ENCODE measurements at regions not wholly inside any gene's neighbourhood (a gene's known extent, or its start where the extent isn't known, plus 50 kb on each side); places are given as distances from the start of the nearest gene placed in this dataset.

GRCh38 chr3:146948186-146948585, 343.0 kb upstream of the PLSCR5 start:
- Histone ChIP-seq H3K27me3 (ENCODE audit: insufficient read depth, low read length) (no peaks in the 10 kb centered on the region), H3K9ac (ENCODE audit: low read length) (no peak overlapping the region), H3K4me1 (ENCODE audit: insufficient read depth, low read length) (peaks cover under 1% of the 10 kb centered on the region), H3K79me2 (ENCODE audit: insufficient read depth, low read length) (no peaks in the 10 kb centered on the region), H3K9me3 (ENCODE audit: insufficient read depth, low read depth, low read length) (no peaks in the 10 kb centered on the region), H3K4me3 (ENCODE audit: insufficient read depth, low read depth, low read length) (no peak overlapping the region), H3K36me3 (ENCODE audit: insufficient read depth, low read length) (no peaks in the 10 kb centered on the region), H4K20me1 (ENCODE audit: insufficient read depth, low read length) (no peaks in the 10 kb centered on the region), H3K27ac (ENCODE audit: low read depth, low read length) (no peak overlapping the region), H3K4me2 (ENCODE audit: low read length) (no peak overlapping the region), H2AFZ (ENCODE audit: low read depth, low read length) (no peak overlapping the region)
- H3K4me1 Mint-ChIP-seq (ENCODE audit: low read depth, unreplicated experiment) = no peaks in the 10 kb centered on the region
- FAIRE-seq (no peak), DNase-seq (ENCODE audit: low read depth) (no peak)
- H3K4me3 Mint-ChIP-seq (ENCODE audit: unreplicated experiment) = no peak overlapping the region
- TF ChIP-seq EZH2 (IDR thresholded peaks at IDR 0.05; ENCODE audit: insufficient read depth, low read length) = no peak
- no peak for TF ChIP-seq CTCF (IDR thresholded peaks at IDR 0.05; ENCODE audit: insufficient read depth, low read depth, low read length)
- no peaks in the 10 kb centered on the region for H3K36me3 Mint-ChIP-seq (ENCODE audit: low read depth, unreplicated experiment)
- peaks cover 5% of the 10 kb centered on the region for H3K9me3 Mint-ChIP-seq (ENCODE audit: unreplicated experiment)
- H3K27ac Mint-ChIP-seq (ENCODE audit: unreplicated experiment) = no peak overlapping the region
- no peaks in the 10 kb centered on the region for H3K27me3 Mint-ChIP-seq (ENCODE audit: low read depth, unreplicated experiment)

- no peaks in the 10 kb centered on the region for H3K9me3 Mint-ChIP-seq (ENCODE audit: unreplicated experiment)
- H2AFZ ChIP-seq (ENCODE audit: low read depth, low read length) = no peak overlapping the region
- H3K36me3 ChIP-seq (ENCODE audit: insufficient read depth, low read length) = no peaks in the 10 kb centered on the region
- H3K4me1 ChIP-seq (ENCODE audit: insufficient read depth, low read length) = no peaks in the 10 kb centered on the region
- H3K36me3 Mint-ChIP-seq (ENCODE audit: low read depth, unreplicated experiment) = no peaks in the 10 kb centered on the region
- no peaks in the 10 kb centered on the region for H3K27me3 Mint-ChIP-seq (ENCODE audit: low read depth, unreplicated experiment)
- no peak overlapping the region for H3K27ac ChIP-seq (ENCODE audit: low read depth, low read length)
- no peaks in the 10 kb centered on the region for H3K4me1 Mint-ChIP-seq (ENCODE audit: low read depth, unreplicated experiment)
- no peaks in the 10 kb centered on the region for H3K27me3 ChIP-seq (ENCODE audit: insufficient read depth, low read length)
- no peak for FAIRE-seq
- no peak overlapping the region for H3K27ac Mint-ChIP-seq (ENCODE audit: unreplicated experiment)
- H3K4me2 ChIP-seq (ENCODE audit: low read length) = no peak overlapping the region
- H3K9me3 ChIP-seq (ENCODE audit: insufficient read depth, low read depth, low read length) = no peaks in the 10 kb centered on the region
- no peak overlapping the region for H3K4me3 ChIP-seq (ENCODE audit: insufficient read depth, low read depth, low read length)
- DNase-seq (ENCODE audit: low read depth) = peak; percentile 35
- TF ChIP-seq EZH2 (IDR thresholded peaks at IDR 0.05; ENCODE audit: insufficient read depth, low read length) (no peak), CTCF (IDR thresholded peaks at IDR 0.05; ENCODE audit: insufficient read depth, low read depth, low read length) (no peak)
- H3K79me2 ChIP-seq (ENCODE audit: insufficient read depth, low read length) = no peaks in the 10 kb centered on the region
- no peaks in the 10 kb centered on the region for H4K20me1 ChIP-seq (ENCODE audit: insufficient read depth, low read length)
- H3K9ac ChIP-seq (ENCODE audit: low read length) = no peak overlapping the region
- no peak overlapping the region for H3K4me3 Mint-ChIP-seq (ENCODE audit: unreplicated experiment)
These were observed 324.6 kb upstream of the PLSCR5 start for GRCh38 chr3:146929696-146930095.

GRCh38 chr3:146928421-146929059, 323.4 kb upstream of the PLSCR5 start:
- no peak overlapping the region for H3K9ac ChIP-seq (ENCODE audit: low read length)
- Mint-ChIP-seq H3K27ac (ENCODE audit: unreplicated experiment) (no peak overlapping the region), H3K4me1 (ENCODE audit: low read depth, unreplicated experiment) (no peaks in the 10 kb centered on the region), H3K4me3 (ENCODE audit: unreplicated experiment) (no peak overlapping the region), H3K36me3 (ENCODE audit: low read depth, unreplicated experiment) (no peaks in the 10 kb centered on the region), H3K9me3 (ENCODE audit: unreplicated experiment) (no peaks in the 10 kb centered on the region), H3K27me3 (ENCODE audit: low read depth, unreplicated experiment) (no peaks in the 10 kb centered on the region)
- TF ChIP-seq EZH2 (IDR thresholded peaks at IDR 0.05; ENCODE audit: insufficient read depth, low read length) (no peak), CTCF (IDR thresholded peaks at IDR 0.05; ENCODE audit: insufficient read depth, low read depth, low read length) (no peak)
- no peak overlapping the region for H3K4me2 ChIP-seq (ENCODE audit: low read length)
- DNase-seq (ENCODE audit: low read depth) (no peak), FAIRE-seq (no peak)
- H2AFZ ChIP-seq (ENCODE audit: low read depth, low read length) = no peak overlapping the region
- no peaks in the 10 kb centered on the region for H3K4me1 ChIP-seq (ENCODE audit: insufficient read depth, low read length)
- H4K20me1 ChIP-seq (ENCODE audit: insufficient read depth, low read length) = no peaks in the 10 kb centered on the region
- H3K27me3 ChIP-seq (ENCODE audit: insufficient read depth, low read length) = no peaks in the 10 kb centered on the region
- H3K36me3 ChIP-seq (ENCODE audit: insufficient read depth, low read length) = no peaks in the 10 kb centered on the region
- H3K4me3 ChIP-seq (ENCODE audit: insufficient read depth, low read depth, low read length) = no peak overlapping the region
- H3K79me2 ChIP-seq (ENCODE audit: insufficient read depth, low read length) = no peaks in the 10 kb centered on the region
- H3K9me3 ChIP-seq (ENCODE audit: insufficient read depth, low read depth, low read length) = no peaks in the 10 kb centered on the region
- no peak overlapping the region for H3K27ac ChIP-seq (ENCODE audit: low read depth, low read length)
